ENCODE measurements at regions not wholly inside any gene's neighbourhood (a gene's known extent, or its start where the extent isn't known, plus 50 kb on each side); places are given as distances from the start of the nearest gene placed in this dataset.

GRCh38 chr9:13814647-13815400 is 499.1 kb downstream of the NFIB start:
- TF ChIP-seq POLR2AphosphoS5 (IDR thresholded peaks at IDR 0.05; ENCODE audit: insufficient read depth in 1 of 2, low read depth in 1 of 2), result no peak
- no peak for TF ChIP-seq CTCF (IDR thresholded peaks at IDR 0.05)

Measured in vagina (tissue), 2 donors.